SK-N-SH (cell line): ENCODE measurements at regions not wholly inside any gene's neighbourhood (a gene's known extent, or its start where the extent isn't known, plus 50 kb on each side); places are given as distances from the start of the nearest gene placed in this dataset.
"Not testable (repeated sequence)": the region's sequence is repeated elsewhere in the genome, so short reads cannot be mapped to it uniquely, and the experiment has no call there.

Experiments
- CTCF ChIA-PET: fragments of 300-600, 350-600 bp; formaldehyde crosslinking; extraction: SDS; loops from one replicate; lab custom pipeline; 2021; lab: Yijun Ruan, JAX
- POLR2A ChIA-PET: fragments of 350-600 bp; sonication (Branson Sonifier 250); formaldehyde crosslinking; extraction: SDS; loops from one replicate; lab custom pipeline; 2020; ENCODE audit warnings: antibody characterized with exemption, inconsistent platforms; lab: Yijun Ruan, JAX
- DNase-seq: peaks from one replicate; pipeline ENCODE4 v3.0.0; 2012
- H2AFZ ChIP-seq: fragments of 200-600 bp; sonication (generic); 2 replicates; pipeline ENCODE4 v1.8.1; 2016; ENCODE audit warnings: antibody characterized with exemption, mild to moderate bottlenecking, low read depth
- H3F3A ChIP-seq: fragments of 200-600 bp; sonication (generic); replicated peaks from 2 replicates; pipeline ENCODE3; 2016; ENCODE audit warnings: antibody characterized with exemption, mild to moderate bottlenecking; ENCODE audit not compliant: insufficient read depth
- H3K27ac ChIP-seq, 2 experiments: fragments of 200-500 bp in 1 of 2; fragments of 200-600 bp in 1 of 2; sonication (Bioruptor generic) in 1 of 2; sonication (generic), shearing (Covaris generic) in 1 of 2; 2 replicates each; pipeline versions ENCODE4 v1.5.1 to v1.6.1; 2014 to 2016; ENCODE audit warnings: low read depth in 2 of 2, inconsistent platforms in 1 of 2, low read length in 1 of 2, mild to moderate bottlenecking in 1 of 2, mixed read lengths in 1 of 2
- H3K27me3 ChIP-seq: fragments of 200-600 bp; sonication (generic), shearing (Covaris generic); 2 replicates; pipeline ENCODE4 v1.6.1; 2016; ENCODE audit warnings: mixed run types; ENCODE audit not compliant: insufficient read depth
- H3K36me3 ChIP-seq, 2 experiments: fragments of 200-500 bp in 1 of 2; fragments of 200-600 bp in 1 of 2; sonication (Bioruptor generic) in 1 of 2; sonication (generic) in 1 of 2; replicated peaks in 1 of 2; 2 replicates each; pipeline versions ENCODE3 to v1.5.1; 2014 to 2016; ENCODE audit warnings: low read length in 1 of 2, mild to moderate bottlenecking in 1 of 2; ENCODE audit not compliant: insufficient read depth in 2 of 2, control insufficient read depth in 1 of 2
- H3K4me1 ChIP-seq, 2 experiments: fragments of 200-500 bp in 1 of 2; fragments of 200-600 bp in 1 of 2; sonication (Bioruptor generic) in 1 of 2; sonication (generic), shearing (Covaris generic) in 1 of 2; 2 replicates each; pipeline versions ENCODE4 v1.5.1 to v1.6.1; 2014 to 2016; ENCODE audit warnings: low read depth in 1 of 2, low read length in 1 of 2, mixed run types in 1 of 2; ENCODE audit not compliant: insufficient read depth in 2 of 2, control insufficient read depth in 1 of 2
- H3K4me2 ChIP-seq: fragments of 200-600 bp; sonication (generic), shearing (Covaris generic); 2 replicates; pipeline ENCODE4 v1.6.1; 2017; ENCODE audit warnings: mixed run types
- H3K4me3 ChIP-seq, 2 experiments: fragments of 200-500 bp in 1 of 2; fragments of 200-600 bp in 1 of 2; sonication (Bioruptor generic) in 1 of 2; sonication (generic), shearing (Covaris generic) in 1 of 2; 2 replicates each; pipeline versions ENCODE4 v1.5.1 to v1.8.1; 2014 to 2016; ENCODE audit warnings: low read depth in 2 of 2, inconsistent platforms in 1 of 2, low read length in 1 of 2, mild to moderate bottlenecking in 1 of 2, mixed read lengths in 1 of 2, moderate library complexity in 1 of 2
- H3K79me2 ChIP-seq: fragments of 200-600 bp; sonication (generic); 2 replicates; pipeline ENCODE4 v1.8.1; 2017; ENCODE audit warnings: mild to moderate bottlenecking; ENCODE audit not compliant: insufficient read depth
- H3K9ac ChIP-seq: fragments of 200-600 bp; sonication (generic); 2 replicates; pipeline ENCODE4 v1.6.1; 2017; ENCODE audit warnings: mixed run types
- H3K9me2 ChIP-seq: fragments of 200-600 bp; sonication (generic); 2 replicates; pipeline ENCODE4 v1.6.1; 2017; ENCODE audit warnings: mixed run types
- H3K9me3 ChIP-seq: fragments of 200-600 bp; sonication (generic); 2 replicates; pipeline ENCODE4 v1.6.1; 2017; ENCODE audit warnings: mixed run types, mild to moderate bottlenecking, moderate library complexity
- H4K20me1 ChIP-seq: fragments of 200-600 bp; sonication (generic); 2 replicates; pipeline ENCODE4 v1.6.1; 2017; ENCODE audit warnings: mild to moderate bottlenecking, mixed run types; ENCODE audit not compliant: insufficient read depth
- CTCF ChIP-seq: fragments of 200-600 bp; sonication (generic); IDR thresholded peaks from 2 replicates; pipeline ENCODE4 v1.6.1; 2017; ENCODE audit warnings: antibody characterized with exemption, mild to moderate bottlenecking, moderate library complexity
- FOXM1 ChIP-seq: IDR thresholded peaks from 2 replicates; pipeline ENCODE4 v1.4.0; 2012; ENCODE audit warnings: low read depth, mild to moderate bottlenecking
- GABPA ChIP-seq: IDR thresholded peaks from 2 replicates; pipeline ENCODE4 v1.4.0; 2012; ENCODE audit warnings: low read depth, mild to moderate bottlenecking
- GATA2 ChIP-seq: sonication (generic); formaldehyde crosslinking; IDR thresholded peaks from 2 replicates; pipeline ENCODE4 v1.5.0; 2020; ENCODE audit warnings: mild to moderate bottlenecking, missing genetic modification reagents
- JUND ChIP-seq: IDR thresholded peaks from 2 replicates; pipeline ENCODE4 v1.4.0; 2012
- NRF1 ChIP-seq: IDR thresholded peaks from 2 replicates; pipeline ENCODE4 v1.6.1; 2012; ENCODE audit warnings: low read depth, mild to moderate bottlenecking, low read length
- PBX3 ChIP-seq: IDR thresholded peaks from 2 replicates; pipeline ENCODE4; 2012
- POLR2AphosphoS5 ChIP-seq: IDR thresholded peaks from 2 replicates; pipeline ENCODE4 v1.6.1; 2012; ENCODE audit warnings: low read depth, low read length
- RXRA ChIP-seq: IDR thresholded peaks from 2 replicates; pipeline ENCODE4 v1.4.0; 2012; ENCODE audit warnings: low read depth, mild to moderate bottlenecking, borderline replicate concordance
- TAF1 ChIP-seq: IDR thresholded peaks from 2 replicates; pipeline ENCODE4 v1.6.1; 2012; ENCODE audit warnings: low read depth, mild to moderate bottlenecking, low read length, moderate library complexity, borderline replicate concordance
- USF2 ChIP-seq: fragments of 150-350 bp; IDR thresholded peaks from 2 replicates; pipeline ENCODE4 v1.6.1; 2017; ENCODE audit warnings: antibody characterized with exemption, low read length, low read depth, borderline replicate concordance
- WGBS: methylation state at CpG from one replicate; pipeline ENCODE4 v1.1.6; 2017; ENCODE audit warnings: low lambda C conversion rate; 5-methylcytosine and 5-hydroxymethylcytosine counted together

- no peaks in the 10 kb centered on the region for H3K79me2 ChIP-seq
- no peak overlapping the region for H3K27ac ChIP-seq
- no peak overlapping the region for H3K4me3 ChIP-seq
- no peaks in the 10 kb centered on the region for H3K27me3 ChIP-seq
- H3K9ac ChIP-seq, result no peak overlapping the region
- H3K36me3 ChIP-seq, result no peaks in the 10 kb centered on the region
- H3K4me1 ChIP-seq, result no peaks in the 10 kb centered on the region
- H3K4me2 ChIP-seq, result no peak overlapping the region
- no peaks in the 10 kb centered on the region for H3K9me2 ChIP-seq
- no peaks in the 10 kb centered on the region for H3F3A ChIP-seq
- 92% methylated on average over 5 of the region's 5 CpGs for WGBS
- CTCF ChIA-PET, result no interaction called here
- H2AFZ ChIP-seq, result no peak overlapping the region
- H3K9me3 ChIP-seq, result 0 out of 2 replicates have a peak, but pooled peaks cover 7% of the 10 kb centered on the region
- no peak for TF ChIP-seq FOXM1
- no peak for TF ChIP-seq NRF1
- no peak for DNase-seq
- no peaks in the 10 kb centered on the region for H4K20me1 ChIP-seq
- POLR2A ChIA-PET, result no interaction called here
Measured at GRCh38 chr4:124833831-124834505, 121.4 kb upstream of the ANKRD50 start.

- CTCF ChIA-PET, result no interaction called here
- Histone ChIP-seq H3K27ac (no peak overlapping the region), H3K36me3 (no peaks in the 10 kb centered on the region), H3K4me2 (no peak overlapping the region), H4K20me1 (no peaks in the 10 kb centered on the region), H3K79me2 (no peaks in the 10 kb centered on the region), H3K9me2 (no peaks in the 10 kb centered on the region), H3F3A (no peaks in the 10 kb centered on the region), H2AFZ (no peak overlapping the region), H3K9me3 (no peaks in the 10 kb centered on the region), H3K27me3 (no peaks in the 10 kb centered on the region), H3K9ac (no peak overlapping the region), H3K4me1 (no peaks in the 10 kb centered on the region), H3K4me3 (no peak overlapping the region)
- TF ChIP-seq USF2 (no peak), TAF1 (no peak), PBX3 (no peak), GATA2 (CRISPR knock-in tag) (no peak), GABPA (no peak)
- POLR2A ChIA-PET, result no interaction called here
- no peak for DNase-seq
Measured at GRCh38 chr4:124828382-124828781, 115.8 kb upstream of the ANKRD50 start.

GRCh38 chr4:124817531-124817930 lies 105.0 kb upstream of the ANKRD50 start:
- ChIA-PET CTCF (no interaction called here), POLR2A (no interaction called here)
- Histone ChIP-seq H3K9me2 (no peaks in the 10 kb centered on the region), H3K9ac (no peak overlapping the region), H3K4me3 (no peak overlapping the region), H3K79me2 (no peaks in the 10 kb centered on the region), H3K36me3 (no peaks in the 10 kb centered on the region), H3F3A (no peaks in the 10 kb centered on the region), H3K4me2 (no peak overlapping the region), H3K4me1 (no peaks in the 10 kb centered on the region)
- 85% methylated on average over 1 of the region's 1 CpG for WGBS
- DNase-seq, result no peak
- TF ChIP-seq POLR2AphosphoS5, result no peak
- no peak for TF ChIP-seq JUND
- TF ChIP-seq RXRA, result no peak
- no peak for TF ChIP-seq CTCF
- TF ChIP-seq, all 33 proteins: peak for 0
- no peak overlapping the region for H2AFZ ChIP-seq
- no peak overlapping the region for H3K27ac ChIP-seq
- no peaks in the 10 kb centered on the region for H3K9me3 ChIP-seq
- no peaks in the 10 kb centered on the region for H4K20me1 ChIP-seq
- no peaks in the 10 kb centered on the region for H3K27me3 ChIP-seq

- H3K9me3 ChIP-seq, CTCF ChIA-PET, H3K4me2 ChIP-seq, H3K27ac ChIP-seq, H3K79me2 ChIP-seq, H3K36me3 ChIP-seq, POLR2A ChIA-PET, H3K4me1 ChIP-seq, H3K9ac ChIP-seq, H3K9me2 ChIP-seq, DNase-seq, H3F3A ChIP-seq, H3K27me3 ChIP-seq, H4K20me1 ChIP-seq, H2AFZ ChIP-seq, H3K4me3 ChIP-seq: not testable (repeated sequence)
- 79% methylated on average over 6 of the region's 6 CpGs for WGBS
Measured at GRCh38 chr4:124812203-124812602, 99.7 kb upstream of the ANKRD50 start.
